HEK293 (cell line): ENCODE measurements at regions not wholly inside any gene's neighbourhood (a gene's known extent, or its start where the extent isn't known, plus 50 kb on each side); places are given as distances from the start of the nearest gene placed in this dataset.

ENCODE experiments used
- CTCF ChIA-PET: fragments of 350-600 bp; formaldehyde crosslinking; extraction: SDS; loops from one replicate; lab custom pipeline; 2021; ENCODE audit warnings: antibody characterized with exemption; lab: Yijun Ruan, JAX
- POLR2A ChIA-PET: fragments of 300-600 bp; formaldehyde crosslinking; extraction: SDS; loops from one replicate; lab custom pipeline; 2020; ENCODE audit warnings: antibody characterized with exemption, inconsistent platforms; lab: Yijun Ruan, JAX
- H3K27ac ChIP-seq: fragments of 200-500 bp; sonication (Bioruptor generic); 2 replicates; pipeline ENCODE4 v1.5.1; 2014; ENCODE audit warnings: low read depth, low read length, control low read depth, inconsistent platforms; ENCODE audit errors: extremely low read depth
- H3K36me3 ChIP-seq, 2 experiments: fragments of 200-500 bp in 1 of 2; sonication (Bioruptor generic) in 1 of 2; 1 replicate in 1 of 2; 2 replicates in 1 of 2; pipeline ENCODE4 v1.5.1; 2014 to 2017; ENCODE audit warnings: inconsistent platforms in 2 of 2, low read length in 2 of 2; ENCODE audit not compliant: control insufficient read depth in 2 of 2, insufficient read depth in 1 of 2
- H3K4me1 ChIP-seq: fragments of 200-500 bp; sonication (Bioruptor generic); 2 replicates; pipeline ENCODE4 v1.5.1; 2014; ENCODE audit warnings: mild to moderate bottlenecking, low read length, inconsistent platforms; ENCODE audit not compliant: control insufficient read depth, insufficient read depth
- H3K4me3 ChIP-seq: 2 replicates; pipeline ENCODE4 v1.5.1; 2011; ENCODE audit warnings: low read depth, mild to moderate bottlenecking, control low read depth, low read length, moderate library complexity
- H3K9me3 ChIP-seq: fragments of 200-500 bp; sonication (Bioruptor generic); 2 replicates; pipeline ENCODE4 v1.5.1; 2014; ENCODE audit warnings: low read depth, low read length, inconsistent platforms; ENCODE audit not compliant: control insufficient read depth, insufficient read depth
- AEBP2 ChIP-seq: fragments of 450-650 bp; formaldehyde crosslinking; IDR thresholded peaks from 2 replicates; pipeline ENCODE4 v1.5.1; 2016; ENCODE audit warnings: missing biosample characterization, missing genetic modification characterization, borderline replicate concordance
- ELK4 ChIP-seq: IDR thresholded peaks from 2 replicates; pipeline ENCODE4 v1.6.1; 2011; ENCODE audit warnings: mild to moderate bottlenecking, low read depth, low read length, borderline replicate concordance
- INSM2 ChIP-seq: fragments of 450-650 bp; formaldehyde crosslinking; IDR thresholded peaks from 2 replicates; pipeline ENCODE4 v1.5.1; 2016; ENCODE audit warnings: missing biosample characterization, missing genetic modification characterization
- KLF16 ChIP-seq: fragments of 450-650 bp; formaldehyde crosslinking; IDR thresholded peaks from 2 replicates; pipeline ENCODE4 v1.5.1; 2017; ENCODE audit warnings: missing biosample characterization, missing genetic modification characterization
- PATZ1 ChIP-seq: fragments of 450-650 bp; formaldehyde crosslinking; IDR thresholded peaks from 2 replicates; pipeline ENCODE4 v1.5.1; 2016; ENCODE audit warnings: missing biosample characterization, missing genetic modification characterization
- PRDM1 ChIP-seq: fragments of 450-650 bp; formaldehyde crosslinking; IDR thresholded peaks from 2 replicates; pipeline ENCODE4; 2016; ENCODE audit warnings: missing biosample characterization, missing genetic modification characterization
- SP7 ChIP-seq: fragments of 450-650 bp; formaldehyde crosslinking; IDR thresholded peaks from 2 replicates; pipeline ENCODE4 v1.5.1; 2016; ENCODE audit warnings: missing biosample characterization, missing genetic modification characterization
- TCF7L2 ChIP-seq: IDR thresholded peaks from 2 replicates; pipeline ENCODE4 v1.6.1; 2011; ENCODE audit warnings: low read depth, mild to moderate bottlenecking, inconsistent platforms, low read length, moderate library complexity, borderline replicate concordance
- WT1 ChIP-seq: fragments of 450-650 bp; formaldehyde crosslinking; IDR thresholded peaks from 2 replicates; pipeline ENCODE4 v1.5.1; 2016; ENCODE audit warnings: missing biosample characterization, missing genetic modification characterization
- ZBTB11 ChIP-seq: fragments of 450-650 bp; formaldehyde crosslinking; conservative IDR thresholded peaks from 2 replicates; pipeline ENCODE4 v1.5.1; 2016; ENCODE audit warnings: low read depth, missing biosample characterization, missing genetic modification characterization
- ZBTB17 ChIP-seq: fragments of 450-650 bp; formaldehyde crosslinking; IDR thresholded peaks from 2 replicates; pipeline ENCODE4 v1.5.1; 2016; ENCODE audit warnings: missing biosample characterization, missing genetic modification characterization
- ZBTB44 ChIP-seq: fragments of 450-650 bp; IDR thresholded peaks from 2 replicates; pipeline ENCODE4 v1.5.1; 2018; ENCODE audit warnings: missing biosample characterization, mild to moderate bottlenecking, missing genetic modification characterization
- ZIC2 ChIP-seq: fragments of 450-650 bp; formaldehyde crosslinking; IDR thresholded peaks from 2 replicates; pipeline ENCODE4 v1.5.1; 2016; ENCODE audit warnings: missing biosample characterization, missing genetic modification characterization
- ZNF174 ChIP-seq: fragments of 450-650 bp; formaldehyde crosslinking; IDR thresholded peaks from 2 replicates; pipeline ENCODE4 v1.5.0; 2017; ENCODE audit warnings: missing biosample characterization, mild to moderate bottlenecking, missing genetic modification characterization
- ZNF292 ChIP-seq: fragments of 450-650 bp; formaldehyde crosslinking; IDR thresholded peaks from 2 replicates; pipeline ENCODE4 v1.5.1; 2016; ENCODE audit warnings: low read depth, missing biosample characterization, missing genetic modification characterization, borderline replicate concordance
- ZNF501 ChIP-seq: fragments of 450-650 bp; formaldehyde crosslinking; IDR thresholded peaks from 2 replicates; pipeline ENCODE4 v1.5.1; 2016; ENCODE audit warnings: missing biosample characterization, missing genetic modification characterization
- ZNF513 ChIP-seq: fragments of 450-650 bp; IDR thresholded peaks from 2 replicates; pipeline ENCODE4 v1.5.1; 2018; ENCODE audit warnings: missing biosample characterization, missing genetic modification characterization
- ZNF549 ChIP-seq: fragments of 450-650 bp; IDR thresholded peaks from 2 replicates; pipeline ENCODE4 v1.5.1; 2018; ENCODE audit warnings: missing biosample characterization, missing genetic modification characterization, mild to moderate bottlenecking, inconsistent platforms, moderate library complexity
- ZNF561 ChIP-seq: fragments of 450-650 bp; IDR thresholded peaks from 2 replicates; pipeline ENCODE4 v1.5.1; 2018; ENCODE audit warnings: missing biosample characterization, missing genetic modification characterization, borderline replicate concordance
- ZNF623 ChIP-seq: fragments of 450-650 bp; formaldehyde crosslinking; IDR thresholded peaks from 2 replicates; pipeline ENCODE4 v1.5.1; 2016; ENCODE audit warnings: missing biosample characterization, missing genetic modification characterization
- ZNF624 ChIP-seq: fragments of 450-650 bp; formaldehyde crosslinking; IDR thresholded peaks from 2 replicates; pipeline ENCODE4 v1.5.1; 2017; ENCODE audit warnings: missing biosample characterization, missing genetic modification characterization
- ZNF701 ChIP-seq: fragments of 450-650 bp; formaldehyde crosslinking; IDR thresholded peaks from 2 replicates; pipeline ENCODE4 v1.5.1; 2016; ENCODE audit warnings: missing biosample characterization, missing genetic modification characterization
- ZSCAN23 ChIP-seq: fragments of 450-650 bp; formaldehyde crosslinking; IDR thresholded peaks from 2 replicates; pipeline ENCODE4 v1.5.1; 2016; ENCODE audit warnings: missing biosample characterization, missing genetic modification characterization

GRCh38 chr5:100690036-100690560, 154.9 kb downstream of the FAM174A start:
- POLR2A ChIA-PET = no interaction called here
- H3K4me3 ChIP-seq = no peak overlapping the region
- CTCF ChIA-PET = interaction anchor here (0.7 to 0.8 kb wide), 2 partner anchors 9 to 196 kb away, joined by 3 read pairs; no protein-coding TSS in a partner anchor
- H3K4me1 ChIP-seq = no peaks in the 10 kb centered on the region
- H3K36me3 ChIP-seq = no peaks in the 10 kb centered on the region
- H3K27ac ChIP-seq = no peak overlapping the region
- TF ChIP-seq ZIC2 (tag by site-specific recombination) (no peak), ZBTB11 (tag by site-specific recombination) (no peak), ZBTB44 (tag by site-specific recombination) (no peak), INSM2 (tag by site-specific recombination) (no peak), ZSCAN23 (no peak), WT1 (tag by site-specific recombination) (no peak), ZNF701 (no peak), SP7 (tag by site-specific recombination) (no peak), ZNF501 (tag by site-specific recombination) (no peak), ZNF513 (no peak), ELK4 (no peak), PRDM1 (no peak)
- H3K9me3 ChIP-seq = no peaks in the 10 kb centered on the region

GRCh38 chr5:100691085-100691484, 155.9 kb downstream of the FAM174A start:
- POLR2A ChIA-PET = no interaction called here
- CTCF ChIA-PET = no interaction called here
- Histone ChIP-seq H3K36me3 (no peaks in the 10 kb centered on the region), H3K27ac (no peak overlapping the region), H3K4me3 (no peak overlapping the region), H3K9me3 (no peaks in the 10 kb centered on the region), H3K4me1 (no peaks in the 10 kb centered on the region)
- TF ChIP-seq PATZ1 (no peak), ZNF624 (tag by site-specific recombination) (no peak), ZNF623 (no peak), TCF7L2 (no peak), AEBP2 (tag by site-specific recombination) (no peak), ZBTB17 (tag by site-specific recombination) (no peak), ZNF292 (no peak), KLF16 (tag by site-specific recombination) (no peak), ZNF174 (tag by site-specific recombination) (no peak), ZNF561 (tag by site-specific recombination) (no peak), ZNF701 (no peak), ZNF549 (no peak)
